ENCODE measurements at regions not wholly inside any gene's neighbourhood (a gene's known extent, or its start where the extent isn't known, plus 50 kb on each side); places are given as distances from the start of the nearest gene placed in this dataset.

GRCh38 chr4:137206781-137207180, 325.5 kb downstream of the PCDH18 start:
- no peak for DNase-seq (ENCODE audit: low read depth)

GRCh38 chr4:137203601-137204000, 328.7 kb downstream of the PCDH18 start:
- DNase-seq (ENCODE audit: low read depth), result peak; percentile 1

DNA sequence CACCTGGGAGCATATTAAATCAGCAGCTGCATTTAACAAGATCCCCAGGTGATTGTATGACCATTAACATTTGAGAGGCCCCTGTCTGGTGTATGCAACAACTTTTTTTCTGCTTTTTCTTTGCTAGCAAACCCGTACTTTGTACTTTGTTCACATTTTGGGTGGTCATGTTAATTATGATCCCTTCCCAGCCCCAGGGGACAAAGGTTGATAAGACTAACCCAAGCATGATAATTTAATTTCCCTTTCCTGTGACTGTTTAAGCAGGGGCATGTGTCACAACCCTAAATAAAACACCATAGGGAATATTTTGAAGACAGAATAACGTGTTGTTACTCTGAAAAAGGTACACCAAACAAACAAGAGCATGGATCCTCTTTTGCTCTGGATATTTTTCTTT, 332.0 kb downstream of the PCDH18 start:
- DNase-seq (ENCODE audit: low read depth), result peak; percentile 1

GRCh38 chr4:137198791-137199190, 333.5 kb downstream of the PCDH18 start:
- no peak for DNase-seq (ENCODE audit: low read depth)

DNA sequence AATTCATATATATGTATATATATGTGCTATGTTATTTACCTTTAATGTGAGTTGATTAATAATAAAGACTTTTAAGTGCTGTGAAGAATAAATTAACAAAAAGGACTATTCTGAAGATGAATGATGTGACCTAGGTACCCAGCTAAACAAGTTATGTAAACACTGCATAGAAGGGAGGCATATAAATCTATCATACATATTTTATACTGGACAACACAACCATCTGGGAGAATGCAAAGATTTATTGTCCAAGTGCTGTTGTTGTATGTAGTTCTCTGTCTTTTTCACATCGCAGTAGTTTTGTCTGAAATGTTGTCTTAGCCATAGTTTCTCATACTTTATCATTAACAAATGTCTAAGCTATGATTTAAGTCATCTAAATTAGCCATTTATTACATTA, 337.6 kb downstream of the PCDH18 start:
- no peak for DNase-seq (ENCODE audit: low read depth)

DNA sequence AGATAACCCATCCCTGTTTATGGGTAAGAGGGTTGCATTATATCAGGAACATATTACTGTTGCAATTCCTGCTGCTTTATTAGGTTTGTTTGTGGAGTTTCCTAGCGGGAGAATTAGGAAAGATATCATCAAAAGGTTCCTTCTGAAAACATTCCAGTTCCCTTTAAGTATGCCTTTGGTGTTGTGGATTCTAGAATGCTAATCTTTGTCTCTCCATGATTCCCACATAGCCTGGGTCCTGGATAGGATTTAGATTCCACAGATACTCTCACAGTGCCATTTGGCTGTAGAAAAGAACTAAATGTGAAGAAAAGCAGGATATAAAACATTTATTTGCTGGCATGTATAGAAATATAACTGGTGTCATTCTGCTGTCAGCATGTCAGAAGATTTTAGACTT, 338.7 kb downstream of the PCDH18 start:
- no peak for DNase-seq (ENCODE audit: low read depth)

DNA sequence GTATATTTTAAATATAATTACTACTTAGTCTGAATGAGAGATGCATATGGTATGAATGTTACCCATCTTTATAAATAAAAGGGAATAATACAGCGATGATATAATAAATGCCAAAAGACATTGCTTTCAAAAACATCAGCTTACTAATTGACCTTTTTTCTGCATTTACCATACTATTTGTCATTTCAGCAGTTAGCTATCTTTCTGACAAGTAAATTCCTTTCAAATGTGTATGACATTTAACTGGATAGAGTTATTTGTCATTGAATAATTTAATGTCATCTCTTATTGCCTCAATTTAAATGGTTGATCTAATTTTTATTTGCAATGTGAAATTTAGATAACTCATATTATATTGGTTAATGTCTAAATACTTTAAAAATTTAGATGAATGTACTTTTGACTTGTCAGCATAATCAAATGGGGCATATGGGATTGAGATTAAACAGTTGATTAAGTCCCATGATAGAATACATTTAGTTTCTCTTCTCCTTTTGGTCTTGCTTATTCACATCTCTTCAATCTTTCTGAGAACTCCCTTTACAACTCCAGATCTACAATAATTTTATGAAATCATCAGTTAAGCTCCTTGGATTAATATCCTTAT, 350.9 kb downstream of the PCDH18 start:
- no peak for DNase-seq (ENCODE audit: low read depth)

- no peak for DNase-seq (ENCODE audit: low read depth)
These were observed 351.9 kb downstream of the PCDH18 start for GRCh38 chr4:137180349-137180748.

DNA sequence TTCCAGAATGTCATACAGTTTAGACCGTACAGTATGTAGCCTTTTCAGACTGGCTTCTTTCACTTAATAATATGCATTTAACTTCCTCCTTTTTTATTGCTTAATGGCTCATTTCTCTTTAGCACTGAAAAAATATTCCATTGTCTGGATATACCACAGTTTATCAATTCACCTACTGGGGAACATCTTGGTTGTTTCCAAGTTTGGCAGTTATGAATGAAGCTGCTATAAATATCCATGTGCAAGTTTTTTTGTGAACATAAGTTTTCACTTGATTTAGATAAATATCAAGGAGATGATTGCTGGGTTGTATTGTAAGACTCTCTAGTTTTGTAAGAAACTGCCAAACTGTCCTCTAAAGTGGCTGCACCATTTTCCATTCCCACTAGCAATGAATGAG, 375.5 kb downstream of the PCDH18 start:
- DNase-seq (ENCODE audit: low read depth), result no peak

DNA sequence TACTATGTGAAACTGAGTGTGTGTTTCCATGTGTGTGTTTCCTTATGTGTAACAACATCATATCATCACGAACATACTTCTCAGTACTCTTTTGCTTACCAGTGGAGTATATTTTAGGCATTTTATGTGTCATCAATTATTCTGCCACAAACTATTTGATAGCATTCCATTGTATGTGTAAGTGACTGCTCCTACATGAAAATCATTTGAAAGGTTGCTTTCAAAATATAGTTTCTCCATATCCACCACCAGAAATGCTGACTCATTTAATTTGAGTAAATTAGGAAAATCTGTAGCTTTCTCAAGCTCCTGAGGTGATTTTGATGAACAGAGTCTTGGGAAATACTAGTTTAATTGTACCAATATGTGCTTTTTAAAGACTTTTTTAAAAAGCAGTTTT, 376.2 kb downstream of the PCDH18 start:
- DNase-seq (ENCODE audit: low read depth), result peak; percentile 33

DNA sequence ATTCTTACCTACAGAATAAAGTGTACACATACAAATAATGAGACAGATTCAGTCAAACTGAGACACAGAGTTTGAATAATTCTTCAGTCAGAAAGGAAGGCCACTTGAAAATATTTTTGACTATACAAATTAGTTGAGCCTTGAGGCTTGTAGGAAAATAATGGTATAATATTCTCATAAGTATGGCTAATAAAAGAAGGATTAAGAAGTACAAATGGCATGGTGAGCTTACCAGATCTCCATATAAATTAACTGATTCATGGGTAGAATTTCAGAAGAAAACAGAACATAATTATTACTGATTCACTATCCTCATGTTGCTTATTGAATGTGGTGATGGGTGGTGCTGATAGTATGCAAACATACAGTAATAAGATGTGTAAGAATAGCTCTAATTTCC, 401.1 kb downstream of the PCDH18 start:
- no peak for DNase-seq (ENCODE audit: low read depth)

DNA sequence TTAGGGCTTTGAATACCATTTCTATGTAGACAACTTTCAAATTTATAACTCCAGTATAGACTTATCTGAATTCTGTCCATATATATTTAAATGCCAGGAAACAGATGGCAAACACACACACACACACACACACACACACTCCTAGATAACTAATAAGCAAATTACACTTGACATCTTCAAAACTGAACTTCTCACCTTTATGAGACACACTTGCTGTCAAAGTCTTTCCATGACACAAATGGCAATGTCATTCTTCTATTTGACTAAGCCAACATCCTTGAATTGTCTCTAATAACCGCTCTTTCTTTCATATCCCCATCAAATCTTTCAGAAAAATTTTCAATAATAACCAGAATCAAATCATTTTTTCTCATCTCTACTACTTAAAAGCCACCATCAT, 402.4 kb downstream of the PCDH18 start:
- no peak for DNase-seq (ENCODE audit: low read depth)

DNA sequence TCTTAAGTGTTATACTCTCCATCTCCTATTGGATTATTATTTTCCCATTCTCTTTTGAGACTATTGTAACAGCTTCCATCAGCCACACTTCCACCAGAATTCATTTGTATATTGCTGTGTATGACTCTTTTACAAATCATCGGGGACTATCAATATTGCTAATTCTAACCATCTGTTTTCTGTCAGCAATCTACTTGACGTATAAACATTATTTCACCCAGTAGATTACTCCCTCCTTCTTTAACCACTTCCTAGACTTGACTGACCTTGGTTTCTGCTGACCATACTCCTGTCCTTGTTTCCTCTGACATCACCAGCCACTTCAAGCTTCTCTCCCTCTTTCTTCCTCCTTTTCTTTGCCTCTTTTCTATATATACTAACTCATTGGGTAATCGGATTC, 402.9 kb downstream of the PCDH18 start:
- no peak for DNase-seq (ENCODE audit: low read depth)

GRCh38 chr4:137125011-137125410, 407.3 kb downstream of the PCDH18 start:
- peak; percentile 16 for DNase-seq (ENCODE audit: low read depth)

DNA sequence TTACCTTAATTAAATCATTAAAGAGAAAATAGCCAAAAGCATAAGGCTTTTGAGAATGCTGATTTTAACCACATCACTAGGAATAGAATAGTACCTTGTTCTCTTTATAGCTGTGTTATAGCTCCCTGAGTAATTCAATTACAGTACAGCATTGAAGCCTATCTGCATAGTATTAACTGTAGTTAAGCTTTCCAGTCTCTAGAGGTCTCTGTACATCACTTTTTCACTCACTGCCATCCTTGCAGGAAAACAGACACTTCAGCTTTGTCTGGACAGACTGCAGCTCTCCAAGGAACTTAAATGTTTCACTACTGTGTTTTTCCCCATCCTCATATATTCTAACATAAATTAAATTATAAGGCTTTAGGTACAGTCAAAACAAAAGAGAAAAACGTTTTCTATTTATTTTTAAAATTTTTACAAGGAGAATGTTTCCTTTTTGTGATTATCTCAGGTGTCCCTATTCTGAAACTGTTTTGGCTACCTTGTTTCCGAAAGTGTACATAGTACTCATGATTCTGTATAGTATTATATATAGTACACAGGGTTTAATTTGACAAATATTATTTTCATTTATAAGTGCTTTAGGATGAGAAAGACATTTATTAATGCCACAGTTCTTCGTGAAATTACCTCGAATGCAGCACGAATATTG, 407.9 kb downstream of the PCDH18 start:
- DNase-seq (ENCODE audit: low read depth), result peak; percentile 55

- DNase-seq (ENCODE audit: low read depth), result no peak
These were observed 409.4 kb downstream of the PCDH18 start for GRCh38 chr4:137122876-137123275.

DNA sequence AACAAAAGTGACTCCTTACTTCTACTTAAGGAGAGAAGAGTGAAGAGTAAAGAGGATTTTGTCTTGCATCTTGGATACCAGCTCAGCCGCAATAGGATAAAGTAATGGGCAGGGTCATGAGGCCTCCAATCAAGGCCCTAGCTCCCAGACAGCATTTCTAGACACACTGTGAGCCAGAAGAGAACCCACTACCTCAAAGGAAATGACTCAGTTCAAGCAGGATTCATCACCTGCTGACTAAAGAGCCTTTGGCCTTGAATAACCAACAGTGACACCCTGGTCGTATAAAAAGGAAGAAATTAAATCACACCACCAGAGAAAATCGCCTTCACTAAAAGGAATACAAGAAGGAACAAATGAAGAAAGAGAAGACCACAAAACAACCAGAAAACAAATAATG, 416.1 kb downstream of the PCDH18 start:
- DNase-seq (ENCODE audit: low read depth), result peak; percentile 2

GRCh38 chr4:137106733-137107132, 425.6 kb downstream of the PCDH18 start:
- no peak for DNase-seq (ENCODE audit: low read depth)

DNA sequence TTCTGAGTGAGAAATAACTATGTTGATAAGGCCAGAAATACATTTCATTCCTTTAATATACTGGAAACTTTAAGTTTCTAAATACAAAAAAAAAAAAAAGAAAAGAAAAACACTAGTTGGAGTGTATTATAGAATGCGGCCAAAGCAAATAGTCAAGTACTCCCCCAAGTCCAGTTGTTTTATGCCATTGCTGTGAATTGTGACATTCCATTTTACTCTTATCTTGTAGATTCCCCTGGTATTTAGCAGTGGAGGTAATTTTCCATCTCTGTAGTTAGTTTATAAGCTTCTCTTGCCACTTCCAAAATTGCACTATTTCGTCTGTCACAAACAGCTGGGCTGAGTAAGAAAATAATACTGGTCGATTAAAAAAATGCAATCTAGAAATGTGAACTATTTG, 426.0 kb downstream of the PCDH18 start:
- no peak for DNase-seq (ENCODE audit: low read depth)

GRCh38 chr4:137090951-137091350, 441.3 kb downstream of the PCDH18 start:
- DNase-seq (ENCODE audit: low read depth), result no peak

- no peak for DNase-seq (ENCODE audit: low read depth)
These were observed 448.6 kb downstream of the PCDH18 start for GRCh38 chr4:137083571-137084135.

- no peak for DNase-seq (ENCODE audit: low read depth)
These were observed 450.2 kb downstream of the PCDH18 start for GRCh38 chr4:137082061-137082460.

- DNase-seq (ENCODE audit: low read depth), result no peak
These were observed 455.4 kb downstream of the PCDH18 start for GRCh38 chr4:137076908-137077307.

GRCh38 chr4:137075586-137075985, 456.7 kb downstream of the PCDH18 start:
- DNase-seq (ENCODE audit: low read depth), result no peak

Data from M059J (cell line).